Neural crest cell (in vitro differentiated cells): ENCODE measurements at regions not wholly inside any gene's neighbourhood (a gene's known extent, or its start where the extent isn't known, plus 50 kb on each side); places are given as distances from the start of the nearest gene placed in this dataset.

Experiments
- DNase-seq: peaks from one replicate; pipeline ENCODE4 v3.0.0; 2021; ENCODE audit warnings: low read depth, mixed read lengths, low spot score
- H3K27ac Mint-ChIP-seq: one replicate; pipeline ENCODE4 v1.8.0; 2021; ENCODE audit warnings: mild to moderate bottlenecking, mixed read lengths; ENCODE audit not compliant: unreplicated experiment
- H3K27me3 Mint-ChIP-seq: 2 replicates; pipeline ENCODE4 v1.8.0; 2021; ENCODE audit warnings: low read depth, mild to moderate bottlenecking, mixed read lengths
- H3K36me3 Mint-ChIP-seq: 2 replicates; pipeline ENCODE4 v1.8.0; 2021; ENCODE audit warnings: low read depth, mild to moderate bottlenecking, mixed read lengths
- H3K4me1 Mint-ChIP-seq: 2 replicates; pipeline ENCODE4 v1.8.0; 2021; ENCODE audit warnings: mixed read lengths
- H3K4me3 Mint-ChIP-seq: one replicate; pipeline ENCODE4 v1.8.0; 2021; ENCODE audit warnings: mild to moderate bottlenecking, mixed read lengths
- H3K9me3 Mint-ChIP-seq: 2 replicates; pipeline ENCODE4 v1.8.0; 2021; ENCODE audit warnings: mixed read lengths
- CTCF ChIP-seq: fragments of 200-600 bp; sonication (generic); conservative IDR thresholded peaks from 2 replicates; pipeline ENCODE4 v1.5.0; 2021; ENCODE audit warnings: antibody characterized with exemption, mild to moderate bottlenecking

- no peaks in the 10 kb centered on the region for H3K4me1 Mint-ChIP-seq
- no peak for DNase-seq
- TF ChIP-seq CTCF = no peak
- no peak overlapping the region for H3K27ac Mint-ChIP-seq
- no peak overlapping the region for H3K4me3 Mint-ChIP-seq
- H3K9me3 Mint-ChIP-seq = peaks cover 3% of the 10 kb centered on the region
- H3K36me3 Mint-ChIP-seq = no peaks in the 10 kb centered on the region
- H3K27me3 Mint-ChIP-seq = peaks cover 12% of the 10 kb centered on the region
Observed at GRCh38 chr14:38391334-38391733, 135.4 kb upstream of the CLEC14A start.

GRCh38 chr14:38389681-38390080 lies 133.8 kb upstream of the CLEC14A start:
- H3K4me1 Mint-ChIP-seq = no peaks in the 10 kb centered on the region
- DNase-seq = no peak
- no peak for TF ChIP-seq CTCF
- H3K9me3 Mint-ChIP-seq = peaks cover 3% of the 10 kb centered on the region
- no peaks in the 10 kb centered on the region for H3K36me3 Mint-ChIP-seq
- H3K27me3 Mint-ChIP-seq = peaks cover 3% of the 10 kb centered on the region
- no peak overlapping the region for H3K4me3 Mint-ChIP-seq
- H3K27ac Mint-ChIP-seq = no peak overlapping the region

- Mint-ChIP-seq H3K36me3 (no peaks in the 10 kb centered on the region), H3K27ac (no peak overlapping the region), H3K9me3 (peaks cover 3% of the 10 kb centered on the region), H3K4me1 (no peaks in the 10 kb centered on the region), H3K27me3 (peaks cover 3% of the 10 kb centered on the region), H3K4me3 (no peak overlapping the region)
- DNase-seq = no peak
- no peak for TF ChIP-seq CTCF
Observed at GRCh38 chr14:38387821-38388220, 131.9 kb upstream of the CLEC14A start.

- DNase-seq = no peak
- Mint-ChIP-seq H3K4me3 (no peak overlapping the region), H3K9me3 (peaks cover 3% of the 10 kb centered on the region), H3K27me3 (peaks cover 3% of the 10 kb centered on the region), H3K27ac (no peak overlapping the region), H3K4me1 (no peaks in the 10 kb centered on the region), H3K36me3 (no peaks in the 10 kb centered on the region)
- TF ChIP-seq CTCF = no peak
Observed at GRCh38 chr14:38385836-38386235, 129.9 kb upstream of the CLEC14A start.

- no peak for DNase-seq
- Mint-ChIP-seq H3K4me1 (no peaks in the 10 kb centered on the region), H3K36me3 (no peaks in the 10 kb centered on the region), H3K27ac (no peak overlapping the region), H3K27me3 (peaks cover 3% of the 10 kb centered on the region), H3K4me3 (no peak overlapping the region), H3K9me3 (peaks cover 3% of the 10 kb centered on the region)
- TF ChIP-seq CTCF = no peak
Observed at GRCh38 chr14:38385343-38385742, 129.4 kb upstream of the CLEC14A start.

- Mint-ChIP-seq H3K4me3 (no peak overlapping the region), H3K36me3 (no peaks in the 10 kb centered on the region), H3K27ac (no peak overlapping the region), H3K27me3 (peaks cover 3% of the 10 kb centered on the region), H3K4me1 (no peaks in the 10 kb centered on the region), H3K9me3 (peaks cover 3% of the 10 kb centered on the region)
- TF ChIP-seq CTCF = no peak
- no peak for DNase-seq
Observed at GRCh38 chr14:38384741-38385140, 128.8 kb upstream of the CLEC14A start.
